BE2C (cell line): ENCODE measurements at regions not wholly inside any gene's neighbourhood (a gene's known extent, or its start where the extent isn't known, plus 50 kb on each side); places are given as distances from the start of the nearest gene placed in this dataset.

Source experiments
- DNase-seq: peaks from one replicate; pipeline ENCODE4 v3.0.0-alpha.2; 2020
- H3K27me3 ChIP-seq: fragments of 250-450 bp; sonication (Bioruptor Pico); 2 replicates; pipeline ENCODE4 v1.5.1; 2020; ENCODE audit warnings: mild to moderate bottlenecking
- H3K36me3 ChIP-seq: fragments of 250-450 bp; sonication (Bioruptor Pico); 2 replicates; pipeline ENCODE4 v1.5.1; 2020; ENCODE audit warnings: mild to moderate bottlenecking
- H3K4me1 ChIP-seq: fragments of 250-450 bp; sonication (Bioruptor Pico); 2 replicates; pipeline ENCODE4 v1.5.1; 2020
- H3K4me3 ChIP-seq: 2 replicates; pipeline ENCODE4 v1.5.1; 2011; ENCODE audit warnings: low read depth, low read length
- H3K9me3 ChIP-seq: fragments of 250-450 bp; sonication (Bioruptor Pico); 2 replicates; pipeline ENCODE4 v1.5.1; 2020
- CTCF ChIP-seq: IDR thresholded peaks from 2 replicates; pipeline ENCODE4 v1.5.1; 2012; ENCODE audit warnings: mild to moderate bottlenecking, low read depth, low read length

DNA sequence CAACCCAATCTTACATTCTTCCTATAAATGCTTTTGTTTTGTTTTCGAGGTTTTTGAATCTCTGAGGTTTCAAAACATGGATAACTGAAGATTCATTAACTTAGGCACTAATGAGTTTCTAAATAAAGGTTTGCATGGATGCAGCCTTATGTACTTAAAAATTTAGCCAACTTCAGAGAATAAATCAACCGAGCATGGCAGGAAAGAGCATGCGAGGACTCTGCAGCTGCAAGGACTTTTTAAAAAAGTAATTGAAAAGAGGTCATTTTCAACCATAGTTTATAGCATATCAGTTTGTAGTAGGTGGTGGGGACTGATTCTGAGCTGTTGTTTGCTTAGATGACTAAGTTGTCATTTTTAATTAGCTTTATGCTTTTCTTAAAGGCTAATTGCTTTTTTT is 567.0 kb upstream of the ZEB2 start:
- Histone ChIP-seq H3K27me3 (no peaks in the 10 kb centered on the region), H3K9me3 (no peaks in the 10 kb centered on the region), H3K4me1 (no peaks in the 10 kb centered on the region), H3K4me3 (no peak overlapping the region), H3K36me3 (no peaks in the 10 kb centered on the region)
- TF ChIP-seq CTCF, result no peak
- DNase-seq, result no peak

DNA sequence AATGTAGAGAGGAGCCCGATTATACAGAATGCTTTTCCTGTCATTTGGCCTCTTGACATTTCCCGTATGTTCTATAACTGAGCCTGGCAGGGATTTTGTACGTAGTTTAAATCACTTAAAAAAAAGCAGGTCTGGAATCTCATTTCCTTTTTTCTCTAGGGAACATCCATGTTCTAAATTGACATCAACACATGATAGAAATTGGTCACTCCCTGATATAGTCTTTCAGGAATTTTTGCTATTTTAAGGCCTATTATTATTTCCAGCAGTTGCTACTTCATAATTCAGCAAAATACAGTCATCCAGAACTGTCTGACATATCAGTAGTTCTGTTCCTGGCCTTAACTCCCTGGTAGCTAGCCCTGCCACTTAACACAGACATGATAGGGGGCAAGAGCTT is 565.7 kb upstream of the ZEB2 start:
- Histone ChIP-seq H3K4me1 (no peaks in the 10 kb centered on the region), H3K4me3 (no peak overlapping the region), H3K36me3 (no peaks in the 10 kb centered on the region), H3K9me3 (no peaks in the 10 kb centered on the region), H3K27me3 (no peaks in the 10 kb centered on the region)
- TF ChIP-seq CTCF, result no peak
- DNase-seq, result no peak

- no peaks in the 10 kb centered on the region for H3K9me3 ChIP-seq
- no peaks in the 10 kb centered on the region for H3K27me3 ChIP-seq
- no peak for TF ChIP-seq CTCF
- H3K36me3 ChIP-seq, result no peaks in the 10 kb centered on the region
- no peaks in the 10 kb centered on the region for H3K4me1 ChIP-seq
- no peak overlapping the region for H3K4me3 ChIP-seq
- DNase-seq, result no peak
These were observed 560.5 kb upstream of the ZEB2 start for GRCh38 chr2:145080426-145080825.

DNA sequence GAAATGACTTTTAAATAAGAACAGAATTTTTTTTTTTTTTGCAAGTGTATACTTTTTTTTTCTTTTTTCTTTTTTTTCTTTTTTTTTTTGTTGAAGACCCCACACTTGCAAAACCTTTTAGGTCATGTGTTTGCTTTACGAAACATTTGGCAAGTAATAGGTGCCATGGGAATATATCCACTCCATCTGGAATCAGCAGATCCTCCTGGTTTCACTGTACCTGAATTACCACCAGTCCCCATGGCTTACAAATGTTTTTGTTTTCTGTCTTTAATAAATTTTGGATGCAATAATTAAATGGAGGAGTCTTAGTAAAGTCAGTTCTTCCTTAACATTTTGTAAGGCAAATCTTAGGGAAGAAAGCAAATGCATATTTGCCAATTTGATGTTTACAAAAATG is 559.7 kb upstream of the ZEB2 start:
- Histone ChIP-seq H3K27me3 (no peaks in the 10 kb centered on the region), H3K4me1 (no peaks in the 10 kb centered on the region), H3K4me3 (no peak overlapping the region), H3K36me3 (no peaks in the 10 kb centered on the region), H3K9me3 (no peaks in the 10 kb centered on the region)
- no peak for DNase-seq
- no peak for TF ChIP-seq CTCF

- no peak for TF ChIP-seq CTCF
- H3K9me3 ChIP-seq, result no peaks in the 10 kb centered on the region
These were observed 559.0 kb upstream of the ZEB2 start for GRCh38 chr2:145078923-145079322.

DNA sequence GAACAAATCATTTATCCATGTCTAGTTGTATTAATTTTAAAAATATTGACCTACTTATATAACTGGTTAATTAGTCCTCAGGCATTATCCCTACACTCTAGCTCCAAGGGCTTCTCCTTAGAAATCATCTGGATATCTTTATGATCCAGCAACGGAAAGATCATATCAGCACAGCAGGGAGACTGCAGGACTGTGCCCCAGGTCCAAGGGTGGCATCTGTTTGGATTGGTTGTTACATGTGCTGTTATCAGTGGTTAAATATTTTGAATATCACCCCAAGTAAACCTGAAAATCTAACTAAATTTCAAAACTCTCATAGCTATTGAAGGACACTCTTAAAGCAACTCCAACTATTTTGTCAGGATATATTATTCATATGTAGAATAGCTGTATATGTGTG is 556.2 kb upstream of the ZEB2 start:
- H3K9me3 ChIP-seq, result no peaks in the 10 kb centered on the region
- no peaks in the 10 kb centered on the region for H3K4me1 ChIP-seq
- no peak overlapping the region for H3K4me3 ChIP-seq
- H3K27me3 ChIP-seq, result no peaks in the 10 kb centered on the region
- no peak for TF ChIP-seq CTCF
- no peak for DNase-seq
- no peaks in the 10 kb centered on the region for H3K36me3 ChIP-seq

More at GRCh38 chr2:145078923-145079322, 559.0 kb upstream of the ZEB2 start:
- Histone ChIP-seq H3K36me3 (no peaks in the 10 kb centered on the region), H3K4me1 (no peaks in the 10 kb centered on the region), H3K27me3 (no peaks in the 10 kb centered on the region), H3K4me3 (no peak overlapping the region)
- no peak for DNase-seq
